Ovary (tissue), 7 donors: ENCODE measurements at regions not wholly inside any gene's neighbourhood (a gene's known extent, or its start where the extent isn't known, plus 50 kb on each side); places are given as distances from the start of the nearest gene placed in this dataset.

Experiments
- DNase-seq, 5 donors: peaks; one replicate each; pipeline ENCODE4 v3.0.0-alpha.2; 2019 to 2020
- H3K27ac ChIP-seq, 2 donors: fragments of 200-600 bp; one replicate each; pipeline versions ENCODE4 v1.5.1 to v1.8.0; 2019 to 2022
- H3K27me3 ChIP-seq: fragments of 200-600 bp; one replicate; pipeline ENCODE4 v1.8.0; 2022
- H3K36me3 ChIP-seq: fragments of 200-600 bp; sonication (generic); one replicate; pipeline ENCODE4 v1.5.1; 2019
- H3K4me1 ChIP-seq: one replicate; pipeline ENCODE4 v1.8.1; 2013; ENCODE audit warnings: mild to moderate bottlenecking, moderate library complexity; ENCODE audit not compliant: insufficient read depth
- H3K4me3 ChIP-seq: fragments of 200-600 bp; sonication (generic); one replicate; pipeline ENCODE4 v1.5.1; 2017
- H3K9me3 ChIP-seq, 2 donors: fragments of 200-600 bp in 1 of 2; sonication (generic) in 1 of 2; one replicate each; pipeline versions ENCODE4 v1.5.1 to v1.8.1; 2013 to 2019; ENCODE audit warnings: mild to moderate bottlenecking in 1 of 2, moderate library complexity in 1 of 2
- CTCF ChIP-seq, 3 donors: fragments of 450-650 bp in 2 of 3; fragments of 200-600 bp in 1 of 3; IDR thresholded peaks; one replicate each; pipeline versions ENCODE4 v1.5.1 to v1.8.0; 2016 to 2022; ENCODE audit warnings: antibody characterized with exemption in 3 of 3, mild to moderate bottlenecking in 1 of 3
- EP300 ChIP-seq: sonication (generic); formaldehyde crosslinking; IDR thresholded peaks from one replicate; pipeline ENCODE4 v1.6.1; 2017; ENCODE audit warnings: antibody characterized with exemption
- POLR2A ChIP-seq: fragments of 450-650 bp; IDR thresholded peaks from one replicate; pipeline ENCODE4 v1.6.1; 2017; ENCODE audit warnings: antibody characterized with exemption, mild to moderate bottlenecking, moderate library complexity
- WGBS, 3 donors: extraction: QIAGEN DNeasy Blood & Tissue Kit in 1 of 3; methylation state at CpG; one replicate each; pipeline versions ENCODE4 v1.1.5 to v1.1.7; 2013 to 2017; 5-methylcytosine and 5-hydroxymethylcytosine counted together
- intact Hi-C, 4 donors: fragments of 100-400 bp; cut with DNase I; formaldehyde crosslinking; loops; one replicate each; pipeline versions ENCODE4 v1.11.0 to v1.15.1; 2022 to 2023
- donor health status: DM: no; HTN: no; CAD: no; lungs with moderate emphysema.
- donor health status: DM: no; HTN: no; CAD: no.
- donor health status: Bipolar disorder and iron deficiency.
- donor health status: DM: no; HTN: no; CAD: no.
- donor health status: DM: yes; HTN: yes; CAD: no.

DNA sequence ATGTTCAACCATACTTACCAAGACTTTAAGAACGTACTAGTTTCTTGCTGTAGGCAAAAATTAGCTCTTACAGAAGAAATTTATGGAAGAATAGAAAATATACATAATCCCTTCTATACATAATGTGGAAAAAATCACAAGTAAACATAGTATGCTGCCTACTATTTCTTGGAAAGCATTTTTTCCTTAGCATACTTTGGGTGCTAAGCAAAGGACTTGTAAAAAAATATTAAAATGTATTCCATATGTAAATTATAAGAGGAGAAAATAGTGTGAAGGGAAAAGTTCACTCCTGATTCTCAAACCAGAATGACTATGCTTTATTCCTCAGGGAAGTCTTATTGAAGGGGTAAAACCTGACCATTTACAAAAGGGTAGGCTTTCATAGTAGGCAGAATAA is 243.8 kb upstream of the VLDLR start:
- H3K9me3 ChIP-seq = no peaks in the 10 kb centered on the region
- no peak overlapping the region for H3K4me3 ChIP-seq
- TF ChIP-seq EP300 (no peak), POLR2A (no peak), CTCF (IDR thresholded peaks at IDR 0.05) (no peak)
- H3K4me1 ChIP-seq = no peaks in the 10 kb centered on the region
- intact Hi-C loops = no loop called here
- H3K36me3 ChIP-seq = no peaks in the 10 kb centered on the region
- WGBS, 3 donors = 94 to 97% (median 96%) methylated on average over 1 of the region's 1 CpG
- H3K27ac ChIP-seq = no peak overlapping the region
- H3K27me3 ChIP-seq = no peaks in the 10 kb centered on the region
- DNase-seq = no peak

DNA sequence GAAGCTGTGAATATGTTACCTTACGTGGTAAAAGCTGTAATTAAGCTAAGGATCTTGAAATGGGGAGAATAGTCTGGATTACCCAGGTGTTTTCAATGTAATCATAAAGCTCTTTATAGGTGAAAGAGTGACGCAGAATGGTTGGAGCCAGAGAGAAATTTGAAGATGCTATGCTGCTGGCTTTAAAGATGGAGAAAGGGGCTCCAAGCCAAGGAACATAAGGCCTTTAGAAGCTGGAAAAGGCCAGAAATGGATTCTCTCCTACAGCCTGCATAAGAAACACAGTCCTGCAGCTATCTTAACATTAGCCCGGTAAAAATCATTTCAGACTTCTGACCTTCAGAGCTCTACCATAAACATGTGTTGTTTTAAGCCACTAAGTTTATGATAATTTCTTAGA is 243.3 kb upstream of the VLDLR start:
- 66 to 77% (median 68%) methylated on average over 3 of the region's 3 CpGs for WGBS, 3 donors
- Histone ChIP-seq H3K27ac (no peak overlapping the region), H3K27me3 (no peaks in the 10 kb centered on the region), H3K4me3 (no peak overlapping the region), H3K36me3 (no peaks in the 10 kb centered on the region), H3K4me1 (no peaks in the 10 kb centered on the region), H3K9me3 (no peaks in the 10 kb centered on the region)
- no peak for DNase-seq
- intact Hi-C loops = no loop called here
- TF ChIP-seq POLR2A = no peak

DNA sequence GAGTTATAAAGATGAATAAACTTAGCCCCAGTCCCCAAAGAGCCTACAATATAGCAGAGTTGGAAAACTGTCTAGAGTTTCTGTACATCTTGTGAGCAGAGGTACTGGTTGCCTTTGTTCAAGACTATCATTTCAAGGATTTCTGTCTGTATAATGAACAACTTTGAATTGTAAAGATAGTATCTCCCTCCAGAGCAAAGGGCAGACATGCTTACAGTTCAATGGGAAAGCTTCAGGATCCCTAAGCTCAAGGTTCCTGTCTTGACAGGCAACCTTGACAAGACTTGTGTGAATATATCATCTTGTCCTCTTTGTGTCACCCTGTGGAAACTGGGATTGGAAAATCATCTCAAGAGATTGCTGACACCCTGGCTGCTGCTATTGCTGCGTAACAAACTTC is 242.8 kb upstream of the VLDLR start:
- WGBS, 3 donors = 96 to 100% (median 97%) methylated on average over 1 of the region's 1 CpG
- Histone ChIP-seq H3K27me3 (no peaks in the 10 kb centered on the region), H3K36me3 (no peaks in the 10 kb centered on the region), H3K4me3 (no peak overlapping the region), H3K9me3 (no peaks in the 10 kb centered on the region), H3K4me1 (no peaks in the 10 kb centered on the region), H3K27ac (no peak overlapping the region)
- no peak for DNase-seq
- TF ChIP-seq POLR2A = no peak
- TF ChIP-seq EP300 = no peak
- no peak for TF ChIP-seq CTCF (IDR thresholded peaks at IDR 0.05)
- intact Hi-C loops = no loop called here

DNA sequence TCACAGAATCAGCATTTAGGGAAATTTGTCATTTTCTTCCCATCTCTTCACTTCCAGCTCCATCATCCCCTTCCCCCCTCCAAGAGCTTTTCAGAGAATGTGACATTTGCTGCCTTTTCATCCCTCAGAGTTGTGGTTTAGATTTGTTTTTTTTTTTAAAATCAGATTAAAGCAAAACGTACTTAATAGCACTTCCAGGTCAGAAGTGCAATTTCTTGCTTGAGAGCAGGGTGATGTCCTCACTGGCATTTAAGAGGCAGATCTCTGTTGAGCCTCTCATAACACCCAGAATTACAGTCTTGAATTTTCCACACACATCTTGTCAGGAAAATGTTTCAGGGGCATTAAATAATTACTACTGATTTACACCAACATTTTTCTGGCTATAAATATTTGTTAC is 236.8 kb upstream of the VLDLR start:
- DNase-seq = no peak
- H3K9me3 ChIP-seq = no peaks in the 10 kb centered on the region

DNA sequence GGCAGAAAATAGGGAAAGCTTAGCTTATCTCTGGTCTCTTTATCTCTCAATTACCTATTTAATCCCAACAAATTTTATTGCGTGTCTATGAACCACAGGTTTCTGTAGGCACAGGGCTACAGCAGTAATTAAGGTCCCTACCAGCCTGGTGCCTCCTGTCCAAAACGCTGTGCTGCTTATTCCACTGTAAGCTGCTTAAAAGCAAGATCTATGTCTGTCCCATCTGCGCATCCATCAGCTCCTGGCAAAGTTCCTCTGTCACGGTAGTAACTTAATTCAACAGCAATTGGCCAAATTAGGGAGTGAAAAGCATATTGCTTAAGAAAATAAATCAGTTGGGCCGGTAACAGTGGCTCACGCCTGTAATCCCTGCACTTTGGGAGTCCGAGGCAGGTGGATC is 235.8 kb upstream of the VLDLR start:
- no peak for DNase-seq
- TF ChIP-seq CTCF (IDR thresholded peaks at IDR 0.05) (no peak), POLR2A (no peak), EP300 (no peak)
- 71 to 86% (median 85%) methylated on average over 7 of the region's 7 CpGs for WGBS, 3 donors
- no peaks in the 10 kb centered on the region for H3K9me3 ChIP-seq
- intact Hi-C loops = no loop called here
- H3K27ac ChIP-seq = peak overlapping the region in 1 of 2 donors; percentile 52
- no peaks in the 10 kb centered on the region for H3K27me3 ChIP-seq
- no peaks in the 10 kb centered on the region for H3K36me3 ChIP-seq
- peaks cover 1% of the 10 kb centered on the region for H3K4me1 ChIP-seq
- H3K4me3 ChIP-seq = no peak overlapping the region

More for the DNA sequence above, 236.8 kb upstream of the VLDLR start:
- whole genome bisulfite sequencing, 3 donors = 15 to 16% (median 16%) methylated on average over 1 of the region's 1 CpG
- intact Hi-C loops = no loop called here
- TF ChIP-seq CTCF (IDR thresholded peaks at IDR 0.05) (no peak), POLR2A (no peak), EP300 (no peak)
- Histone ChIP-seq H3K36me3 (no peaks in the 10 kb centered on the region), H3K27me3 (no peaks in the 10 kb centered on the region), H3K4me1 (peaks cover 1% of the 10 kb centered on the region), H3K4me3 (no peak overlapping the region), H3K27ac (no peak overlapping the region)
